ENCODE measurements at regions not wholly inside any gene's neighbourhood (a gene's known extent, or its start where the extent isn't known, plus 50 kb on each side); places are given as distances from the start of the nearest gene placed in this dataset.

DNA sequence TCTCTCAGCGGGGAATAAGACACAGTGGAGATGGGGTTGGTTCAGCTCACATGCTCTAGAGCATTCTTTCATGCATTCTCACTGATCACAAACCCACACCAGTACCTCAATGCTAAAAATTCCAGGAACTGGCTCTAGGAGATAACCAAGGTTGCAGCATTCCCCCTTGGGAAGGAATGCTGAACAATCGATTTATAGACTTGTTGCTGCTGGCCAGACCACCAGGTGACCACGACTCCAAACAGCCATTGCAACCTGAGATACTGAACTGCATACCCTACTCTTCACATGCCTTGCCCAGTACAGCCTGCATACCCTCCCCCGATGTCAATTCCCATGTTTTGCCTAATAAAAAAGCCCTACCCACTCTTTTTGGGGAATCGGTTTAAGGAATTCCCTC is 75.1 kb upstream of the GPRC5B start:
- Histone ChIP-seq H2AK5ac (ENCODE audit: low read depth, low read length) (no peak overlapping the region), H3K4ac (replicated peaks; ENCODE audit: insufficient read length, low read depth, low read length) (no peak overlapping the region), H3K27me3 (replicated peaks in 1 of 4; ENCODE audit: control insufficient read depth in 3 of 4, extremely low read depth in 1 of 4, insufficient read depth in 3 of 4, low read length in 3 of 4) (no peaks in the 10 kb centered on the region)

More for the DNA sequence above, 75.1 kb upstream of the GPRC5B start:
- H3K23ac ChIP-seq (ENCODE audit: insufficient read length), result no peak overlapping the region
- CTCF ChIA-PET (ENCODE audit: partially characterized antibody), result interaction anchor here (0.6 to 3.1 kb wide), 4 partner anchors 8 to 25 kb away, joined by 3 to 12 read pairs (median 6); no protein-coding TSS in a partner anchor
- 0 out of 2 replicates have a peak overlapping the region, but pooled peaks have one; percentile 5 for H2AFZ ChIP-seq (ENCODE audit: low read length)
- POLR2A ChIA-PET (ENCODE audit: partially characterized antibody), result interaction anchor here (1.0 kb wide), 1 partner anchor 31 kb away, joined by 3 read pairs; no protein-coding TSS in a partner anchor
- H4K20me1 ChIP-seq (replicated peaks in 1 of 2; ENCODE audit: control insufficient read depth in 1 of 2, insufficient read depth in 2 of 2, low read length in 2 of 2), result no peaks in the 10 kb centered on the region
- no peak overlapping the region; the same call in 1 of the 2 replicates for H2BK20ac ChIP-seq (ENCODE audit: low read length)
- no peak for DNase-seq (ENCODE audit: low read depth in 1 of 2, low spot score in 2 of 2)
- no peaks in the 10 kb centered on the region for H3K36me3 ChIP-seq (ENCODE audit: control insufficient read depth in 2 of 4, insufficient read depth in 4 of 4, low read length in 3 of 4)
- H2BK5ac ChIP-seq (ENCODE audit: low read depth, low read length), result no peak overlapping the region
- H4K91ac ChIP-seq (replicated peaks; ENCODE audit: insufficient read length, low read length), result no peak overlapping the region
- no peaks in the 10 kb centered on the region for H3K23me2 ChIP-seq (ENCODE audit: low read depth, low read length)
- H3K4me2 ChIP-seq (ENCODE audit: insufficient read depth in 1 of 2, low read depth in 2 of 2, low read length in 2 of 2), result no peak overlapping the region
- no peak overlapping the region for H3K56ac ChIP-seq (replicated peaks; ENCODE audit: insufficient read length, low read depth, low read length)
- H2BK120ac ChIP-seq (replicated peaks; ENCODE audit: low read depth, low read length), result no peak overlapping the region
- TF ChIP-seq HDAC2 (IDR thresholded peaks at IDR 0.05; ENCODE audit: borderline replicate concordance in 1 of 2, low read depth in 2 of 2, low read length in 2 of 2) (no peak), GABPA (IDR thresholded peaks at IDR 0.05; ENCODE audit: borderline replicate concordance, insufficient read depth, low read length) (no peak), SP1 (IDR thresholded peaks at IDR 0.05; ENCODE audit: low read depth, low read length) (no peak), PHF8 (conservative IDR thresholded peaks at IDR 0.05; ENCODE audit: low read depth, low read length) (no peak), SP4 (IDR thresholded peaks at IDR 0.05; ENCODE audit: low read length) (no peak), HDAC6 (IDR thresholded peaks at IDR 0.05; ENCODE audit: low read depth, low read length) (no peak)
- H4K8ac ChIP-seq (ENCODE audit: extremely low read depth, insufficient read depth, low read length), result no peak overlapping the region; the same call in 1 of the 2 replicates
- no peak overlapping the region for H3K27ac ChIP-seq (ENCODE audit: low read depth, low read length)
- 79% methylated on average over 5 of the region's 5 CpGs; no CpG with 5 or more reads in 1 of the 2 experiments for WGBS, 2 experiments (ENCODE audit: extremely low coverage in 1 of 2, insufficient coverage in 1 of 2, insufficient read length in 1 of 2, insufficient replicate concordance in 2 of 2, low coverage in 1 of 2, low lambda C conversion rate in 2 of 2, missing lambda C conversion rate in 1 of 2)
- peaks cover 2 to 6% (median 4%) of the 10 kb centered on the region in 4 experiments; a peak in 4 of 7 replicates for H3K4me1 ChIP-seq (replicated peaks in 1 of 4; ENCODE audit: control insufficient read depth in 3 of 4, insufficient read depth in 4 of 4, low read length in 3 of 4)
- peak overlapping the region; percentile 22; the same call in 1 of the 2 replicates for H2BK12ac ChIP-seq (ENCODE audit: low read depth, low read length)
- no peak overlapping the region for H4K5ac ChIP-seq (ENCODE audit: insufficient read length, low read depth, low read length)
- H3K18ac ChIP-seq (ENCODE audit: extremely low read depth, low read length), result no peak overlapping the region
- H3K79me2 ChIP-seq (ENCODE audit: control insufficient read depth in 1 of 2, insufficient read depth in 2 of 2, low read length in 2 of 2), result no peaks in the 10 kb centered on the region
- no peak overlapping the region for H3K14ac ChIP-seq (ENCODE audit: insufficient read length)
- no peak for FAIRE-seq
- no peak overlapping the region for H2BK15ac ChIP-seq (ENCODE audit: low read length)
- H3K9ac ChIP-seq (replicated peaks in 1 of 4; ENCODE audit: extremely low read depth in 1 of 4, low read depth in 3 of 4, low read length in 3 of 4), result no peak overlapping the region
- no peak overlapping the region for H3K4me3 ChIP-seq (ENCODE audit: extremely low read depth in 1 of 4, insufficient read depth in 2 of 4, low read depth in 3 of 4, low read length in 4 of 4)
- H3K79me1 ChIP-seq (ENCODE audit: low read depth, low read length), result no peaks in the 10 kb centered on the region
- no peaks in the 10 kb centered on the region for H3K9me3 ChIP-seq (ENCODE audit: insufficient read depth in 2 of 2, low read depth in 1 of 2, low read length in 1 of 2)

Measured in H1 (cell line).